ENCODE measurements at regions not wholly inside any gene's neighbourhood (a gene's known extent, or its start where the extent isn't known, plus 50 kb on each side); places are given as distances from the start of the nearest gene placed in this dataset.

GRCh38 chr1:183734543-183735036 is 70.3 kb upstream of the RGL1 start:
- H3K79me2 ChIP-seq (ENCODE audit: low read length): no peaks in the 10 kb centered on the region
- H3K9ac ChIP-seq (ENCODE audit: low read length): no peak overlapping the region
- H2AFZ ChIP-seq (ENCODE audit: low read length): no peak overlapping the region
- no peaks in the 10 kb centered on the region for H3F3A ChIP-seq (ENCODE audit: insufficient read depth, low read length)
- H3K4me3 ChIP-seq (ENCODE audit: low read length): no peak overlapping the region
- H3K9me3 ChIP-seq (replicated peaks; ENCODE audit: insufficient read depth, low read length): no peaks in the 10 kb centered on the region
- TF ChIP-seq EZH2phosphoT487 (IDR thresholded peaks at IDR 0.05; ENCODE audit: low read length) (no peak), EZH2 (optimal IDR thresholded peaks at IDR 0.05; ENCODE audit: low read depth, low read length) (no peak), CTCF (IDR thresholded peaks at IDR 0.05; ENCODE audit: low read length) (no peak)
- no peak for DNase-seq
- no peak overlapping the region for H3K27ac ChIP-seq (ENCODE audit: low read length)
- 0 out of 2 replicates have a peak, but pooled peaks cover 8% of the 10 kb centered on the region for H3K4me1 ChIP-seq (ENCODE audit: low read length)
- H3K27me3 ChIP-seq (replicated peaks; ENCODE audit: insufficient read depth, low read length): no peaks in the 10 kb centered on the region
- H4K20me1 ChIP-seq (ENCODE audit: insufficient read depth, low read length): no peaks in the 10 kb centered on the region
- no peak overlapping the region for H3K4me2 ChIP-seq (ENCODE audit: low read depth, low read length)
- H3K36me3 ChIP-seq (replicated peaks; ENCODE audit: insufficient read depth, low read length): no peaks in the 10 kb centered on the region
- no peaks in the 10 kb centered on the region for H3K9me2 ChIP-seq (replicated peaks; ENCODE audit: insufficient read depth, low read length)

- no peak overlapping the region for H3K4me3 ChIP-seq (ENCODE audit: low read length)
- no peaks in the 10 kb centered on the region for H3F3A ChIP-seq (ENCODE audit: insufficient read depth, low read length)
- H3K27me3 ChIP-seq (replicated peaks; ENCODE audit: insufficient read depth, low read length): no peaks in the 10 kb centered on the region
- DNase-seq: no peak
- H3K9me3 ChIP-seq (replicated peaks; ENCODE audit: insufficient read depth, low read length): no peaks in the 10 kb centered on the region
- H3K27ac ChIP-seq (ENCODE audit: low read length): no peak overlapping the region
- H3K9ac ChIP-seq (ENCODE audit: low read length): no peak overlapping the region
- no peak for TF ChIP-seq EZH2 (optimal IDR thresholded peaks at IDR 0.05; ENCODE audit: low read depth, low read length)
- TF ChIP-seq CTCF (IDR thresholded peaks at IDR 0.05; ENCODE audit: low read length): no peak
- no peak for TF ChIP-seq EZH2phosphoT487 (IDR thresholded peaks at IDR 0.05; ENCODE audit: low read length)
- H2AFZ ChIP-seq (ENCODE audit: low read length): no peak overlapping the region
- H3K4me1 ChIP-seq (ENCODE audit: low read length): 0 out of 2 replicates have a peak, but pooled peaks cover 8% of the 10 kb centered on the region
- H4K20me1 ChIP-seq (ENCODE audit: insufficient read depth, low read length): no peaks in the 10 kb centered on the region
- H3K9me2 ChIP-seq (replicated peaks; ENCODE audit: insufficient read depth, low read length): no peaks in the 10 kb centered on the region
- H3K79me2 ChIP-seq (ENCODE audit: low read length): no peaks in the 10 kb centered on the region
- H3K36me3 ChIP-seq (replicated peaks; ENCODE audit: insufficient read depth, low read length): no peaks in the 10 kb centered on the region
- H3K4me2 ChIP-seq (ENCODE audit: low read depth, low read length): no peak overlapping the region
Observed at GRCh38 chr1:183733715-183734114, 71.2 kb upstream of the RGL1 start.

DNA sequence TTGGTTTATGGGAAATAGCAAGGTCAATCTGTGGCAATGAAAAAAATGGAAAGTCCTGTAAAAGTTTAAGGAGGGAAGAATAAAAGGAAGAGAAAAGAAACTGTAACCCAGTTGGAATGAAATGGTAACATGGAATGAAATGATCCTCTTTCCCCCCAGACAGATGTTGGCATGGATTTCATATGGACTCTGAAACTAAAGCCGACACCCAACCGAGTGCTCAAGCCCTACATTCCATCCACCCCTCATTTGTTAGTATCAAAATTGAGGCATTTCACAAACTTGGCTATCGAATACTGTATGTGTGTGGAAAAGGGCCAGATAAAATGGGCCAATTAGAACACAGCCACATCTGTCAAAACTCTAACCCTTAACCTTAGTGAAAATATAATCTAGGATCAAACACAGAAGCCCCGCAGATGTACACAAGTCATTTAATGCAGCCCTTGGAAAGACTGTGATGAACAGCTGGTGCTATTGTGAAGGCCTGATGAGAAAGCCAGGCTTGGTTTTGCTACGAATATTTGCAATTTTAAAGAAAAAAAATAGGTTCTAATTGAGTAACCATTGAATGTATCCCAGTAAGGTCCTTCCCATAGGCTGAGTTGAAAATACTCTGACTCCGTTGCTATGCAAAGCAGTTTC is 72.6 kb upstream of the RGL1 start:
- no peaks in the 10 kb centered on the region for H3K9me2 ChIP-seq (replicated peaks; ENCODE audit: insufficient read depth, low read length)
- no peak overlapping the region for H3K9ac ChIP-seq (ENCODE audit: low read length)
- no peak for TF ChIP-seq EZH2phosphoT487 (IDR thresholded peaks at IDR 0.05; ENCODE audit: low read length)
- TF ChIP-seq EZH2 (optimal IDR thresholded peaks at IDR 0.05; ENCODE audit: low read depth, low read length): no peak
- no peak for TF ChIP-seq CTCF (IDR thresholded peaks at IDR 0.05; ENCODE audit: low read length)
- H3K9me3 ChIP-seq (replicated peaks; ENCODE audit: insufficient read depth, low read length): no peaks in the 10 kb centered on the region
- DNase-seq: no peak
- H3K36me3 ChIP-seq (replicated peaks; ENCODE audit: insufficient read depth, low read length): no peaks in the 10 kb centered on the region
- H3K4me2 ChIP-seq (ENCODE audit: low read depth, low read length): no peak overlapping the region
- H3K4me3 ChIP-seq (ENCODE audit: low read length): no peak overlapping the region
- no peak overlapping the region for H3K27ac ChIP-seq (ENCODE audit: low read length)
- no peaks in the 10 kb centered on the region for H3K79me2 ChIP-seq (ENCODE audit: low read length)
- no peak overlapping the region for H2AFZ ChIP-seq (ENCODE audit: low read length)
- no peaks in the 10 kb centered on the region for H3K27me3 ChIP-seq (replicated peaks; ENCODE audit: insufficient read depth, low read length)
- no peaks in the 10 kb centered on the region for H4K20me1 ChIP-seq (ENCODE audit: insufficient read depth, low read length)
- no peaks in the 10 kb centered on the region for H3F3A ChIP-seq (ENCODE audit: insufficient read depth, low read length)
- 0 out of 2 replicates have a peak, but pooled peaks cover 8% of the 10 kb centered on the region for H3K4me1 ChIP-seq (ENCODE audit: low read length)

All from MM.1S (cell line).